PC-9 (cell line): ENCODE measurements at regions not wholly inside any gene's neighbourhood (a gene's known extent, or its start where the extent isn't known, plus 50 kb on each side); places are given as distances from the start of the nearest gene placed in this dataset.
"Not testable (repeated sequence)": the region's sequence is repeated elsewhere in the genome, so short reads cannot be mapped to it uniquely, and the experiment has no call there.

Source experiments
- BruUV-seq: library from RNA; stranded (reverse); fragments of 400-500 nt; replicated peaks from 2 replicates; lab custom pipeline; 2021; lab: Mats Ljungman, UMichigan
- CTCF ChIA-PET: fragments of 300-600 bp; sonication (Branson Sonifier 250); formaldehyde crosslinking; loops from one replicate; lab custom pipeline; 2022; ENCODE audit warnings: antibody characterized with exemption; lab: Charles Lee
- POLR2A ChIA-PET: fragments of 300-600 bp; sonication (Branson Sonifier 250); formaldehyde crosslinking; loops from one replicate; lab custom pipeline; 2022; ENCODE audit warnings: antibody characterized with exemption; ENCODE audit not compliant: unreplicated experiment; lab: Charles Lee
- DNase-seq, 2 experiments: peaks; one replicate each; pipeline versions ENCODE4 v3.0.0 to v3.0.0-alpha.2; 2015 to 2022; ENCODE audit warnings: mixed read lengths in 1 of 2
- H2AFZ ChIP-seq: fragments of 200-600 bp; sonication (generic); 2 replicates; pipeline ENCODE4 v1.8.1; 2017; ENCODE audit warnings: antibody characterized with exemption
- H3F3A ChIP-seq: fragments of 200-600 bp; sonication (generic); 2 replicates; pipeline ENCODE4 v1.8.1; 2017; ENCODE audit warnings: antibody characterized with exemption, mild to moderate bottlenecking, low read depth; ENCODE audit not compliant: insufficient read depth
- H3K27ac ChIP-seq: fragments of 200-600 bp; sonication (generic); 2 replicates; pipeline ENCODE4 v1.6.1; 2016; ENCODE audit warnings: mixed run types
- H3K27me3 ChIP-seq: fragments of 200-600 bp; sonication (generic); 2 replicates; pipeline ENCODE4 v1.6.1; 2016; ENCODE audit warnings: low read depth, mixed run types; ENCODE audit not compliant: insufficient read depth
- H3K36me3 ChIP-seq: fragments of 200-600 bp; sonication (generic); 2 replicates; pipeline ENCODE4 v1.6.1; 2016; ENCODE audit warnings: low read depth, mixed run types
- H3K4me1 ChIP-seq: fragments of 200-600 bp; sonication (generic); replicated peaks from 2 replicates; pipeline ENCODE4 v1.6.1; 2016; ENCODE audit warnings: mixed run types; ENCODE audit not compliant: insufficient read depth
- H3K4me2 ChIP-seq: fragments of 200-600 bp; sonication (generic); 2 replicates; pipeline ENCODE4 v1.6.1; 2017; ENCODE audit warnings: mixed run types
- H3K4me3 ChIP-seq: fragments of 200-600 bp; sonication (generic); 2 replicates; pipeline ENCODE4 v1.6.1; 2016; ENCODE audit warnings: mixed run types
- H3K79me2 ChIP-seq: fragments of 200-600 bp; sonication (generic); 2 replicates; pipeline ENCODE4 v1.6.1; 2017; ENCODE audit warnings: low read depth, mixed run types
- H3K9me2 ChIP-seq: fragments of 200-600 bp; sonication (generic); 2 replicates; pipeline ENCODE4 v1.8.1; 2017; ENCODE audit warnings: mild to moderate bottlenecking; ENCODE audit not compliant: insufficient read depth
- H3K9me3 ChIP-seq: fragments of 200-600 bp; sonication (generic); 2 replicates; pipeline ENCODE4 v1.8.1; 2016; ENCODE audit warnings: low read depth; ENCODE audit not compliant: insufficient read depth
- H4K20me1 ChIP-seq: fragments of 200-600 bp; sonication (generic); 2 replicates; pipeline ENCODE4 v1.8.1; 2017; ENCODE audit not compliant: insufficient read depth
- CTCF ChIP-seq: fragments of 200-600 bp; sonication (generic); conservative IDR thresholded peaks from 2 replicates; pipeline ENCODE4 v1.6.1; 2017; ENCODE audit warnings: mixed run types, antibody characterized with exemption, mild to moderate bottlenecking, moderate library complexity
- EZH2 ChIP-seq: fragments of 200-600 bp; sonication (generic); IDR thresholded peaks from 2 replicates; pipeline ENCODE4 v1.8.0; 2017; ENCODE audit warnings: antibody characterized with exemption, low read depth
- intact Hi-C: fragments of 100-400 bp; cut with micrococcal nuclease; formaldehyde crosslinking; loops from one replicate; pipeline ENCODE4 v1.10.0; 2022; ENCODE audit not compliant: unreplicated experiment

- no peaks in the 10 kb centered on the region for H3K4me1 ChIP-seq
- H3K9me2 ChIP-seq, result no peaks in the 10 kb centered on the region
- no peaks in the 10 kb centered on the region for H3K79me2 ChIP-seq
- POLR2A ChIA-PET, result no interaction called here
- H3K4me3 ChIP-seq, result no peak overlapping the region
- H3K4me2 ChIP-seq, result no peak overlapping the region
- no peak for TF ChIP-seq CTCF
- no peak for TF ChIP-seq EZH2
- no TSS peak for BruUV-seq
- H3F3A ChIP-seq, result no peaks in the 10 kb centered on the region
- CTCF ChIA-PET, result no interaction called here
- no peaks in the 10 kb centered on the region for H4K20me1 ChIP-seq
- no peak for DNase-seq
- H3K36me3 ChIP-seq, result no peaks in the 10 kb centered on the region
- intact Hi-C loops, result no loop called here
- H2AFZ ChIP-seq, result no peak overlapping the region
- no peaks in the 10 kb centered on the region for H3K27me3 ChIP-seq
- H3K9me3 ChIP-seq, result no peaks in the 10 kb centered on the region
- no peak overlapping the region for H3K27ac ChIP-seq
Observed at GRCh38 chr13:40355126-40355724, 311.2 kb downstream of the FOXO1 start.

GRCh38 chr13:40356011-40356410, 310.4 kb downstream of the FOXO1 start:
- Histone ChIP-seq H3K4me2 (no peak overlapping the region), H3K4me1 (no peaks in the 10 kb centered on the region), H3K27me3 (no peaks in the 10 kb centered on the region), H2AFZ (no peak overlapping the region), H3K9me3 (no peaks in the 10 kb centered on the region), H3K4me3 (no peak overlapping the region), H3K27ac (no peak overlapping the region), H3K36me3 (no peaks in the 10 kb centered on the region), H3K79me2 (no peaks in the 10 kb centered on the region), H3F3A (no peaks in the 10 kb centered on the region), H3K9me2 (no peaks in the 10 kb centered on the region), H4K20me1 (no peaks in the 10 kb centered on the region)
- DNase-seq, result no peak
- TF ChIP-seq EZH2 (no peak), CTCF (no peak)
- no TSS peak for BruUV-seq
- ChIA-PET POLR2A (no interaction called here), CTCF (no interaction called here)
- intact Hi-C loops, result no loop called here

GRCh38 chr13:40356458-40356857, 310.0 kb downstream of the FOXO1 start:
- H3K36me3 ChIP-seq, BruUV-seq, H3K4me3 ChIP-seq, H2AFZ ChIP-seq, H3K4me1 ChIP-seq, H4K20me1 ChIP-seq, H3K27ac ChIP-seq, H3F3A ChIP-seq, H3K4me2 ChIP-seq, H3K27me3 ChIP-seq, CTCF ChIA-PET, DNase-seq, intact Hi-C loops, H3K79me2 ChIP-seq, H3K9me3 ChIP-seq, POLR2A ChIA-PET, H3K9me2 ChIP-seq: not testable (repeated sequence)

- Histone ChIP-seq H3K4me2 (no peak overlapping the region), H2AFZ (no peak overlapping the region), H3K79me2 (no peaks in the 10 kb centered on the region), H3F3A (no peaks in the 10 kb centered on the region), H3K27me3 (no peaks in the 10 kb centered on the region), H3K9me3 (no peaks in the 10 kb centered on the region), H3K36me3 (no peaks in the 10 kb centered on the region), H4K20me1 (no peaks in the 10 kb centered on the region), H3K9me2 (no peaks in the 10 kb centered on the region), H3K4me1 (no peaks in the 10 kb centered on the region), H3K27ac (no peak overlapping the region), H3K4me3 (no peak overlapping the region)
- ChIA-PET CTCF (no interaction called here), POLR2A (no interaction called here)
- no peak for TF ChIP-seq EZH2
- no peak for TF ChIP-seq CTCF
- intact Hi-C loops, result no loop called here
- no TSS peak for BruUV-seq
- DNase-seq, result no peak
Observed at GRCh38 chr13:40362502-40362901, 303.9 kb downstream of the FOXO1 start.
